ENCODE measurements at regions not wholly inside any gene's neighbourhood (a gene's known extent, or its start where the extent isn't known, plus 50 kb on each side); places are given as distances from the start of the nearest gene placed in this dataset.

GRCh38 chr22:44592126-44592823, 94.2 kb upstream of the RTL6 start:
- no peaks in the 10 kb centered on the region for H3K9me3 ChIP-seq (ENCODE audit: control insufficient read depth, low read depth, low read length)
- DNase-seq: no peak
- no peak overlapping the region for H3K4me3 ChIP-seq (ENCODE audit: low read length)
- no CpG with 5 or more reads among the region's 10 CpGs for WGBS (ENCODE audit: insufficient coverage, low lambda C conversion rate)
- peaks cover 33% of the 10 kb centered on the region for H3K27me3 ChIP-seq (ENCODE audit: control insufficient read depth, insufficient read depth, low read length)
- H3K36me3 ChIP-seq (ENCODE audit: control insufficient read depth, insufficient read depth, low read length): no peaks in the 10 kb centered on the region
- H3K4me1 ChIP-seq (ENCODE audit: control insufficient read depth, insufficient read depth, low read length): no peaks in the 10 kb centered on the region
- no peak overlapping the region for H3K27ac ChIP-seq (ENCODE audit: low read length)

GRCh38 chr22:44591146-44591790, 93.2 kb upstream of the RTL6 start:
- no peaks in the 10 kb centered on the region for H3K4me1 ChIP-seq (ENCODE audit: control insufficient read depth, insufficient read depth, low read length)
- H3K27me3 ChIP-seq (ENCODE audit: control insufficient read depth, insufficient read depth, low read length): peaks cover 35% of the 10 kb centered on the region
- H3K27ac ChIP-seq (ENCODE audit: low read length): no peak overlapping the region
- DNase-seq: no peak
- no peaks in the 10 kb centered on the region for H3K9me3 ChIP-seq (ENCODE audit: control insufficient read depth, low read depth, low read length)
- no CpG with 5 or more reads among the region's 19 CpGs for WGBS (ENCODE audit: insufficient coverage, low lambda C conversion rate)
- H3K36me3 ChIP-seq (ENCODE audit: control insufficient read depth, insufficient read depth, low read length): no peaks in the 10 kb centered on the region
- H3K4me3 ChIP-seq (ENCODE audit: low read length): no peak overlapping the region

- Histone ChIP-seq H3K36me3 (ENCODE audit: control insufficient read depth, insufficient read depth, low read length) (no peaks in the 10 kb centered on the region), H3K4me3 (ENCODE audit: low read length) (no peak overlapping the region), H3K9me3 (ENCODE audit: control insufficient read depth, low read depth, low read length) (no peaks in the 10 kb centered on the region), H3K27ac (ENCODE audit: low read length) (no peak overlapping the region), H3K27me3 (ENCODE audit: control insufficient read depth, insufficient read depth, low read length) (peaks cover 32% of the 10 kb centered on the region), H3K4me1 (ENCODE audit: control insufficient read depth, insufficient read depth, low read length) (no peaks in the 10 kb centered on the region)
- no CpG with 5 or more reads among the region's 13 CpGs for WGBS (ENCODE audit: insufficient coverage, low lambda C conversion rate)
- no peak for DNase-seq
These were observed 92.3 kb upstream of the RTL6 start for GRCh38 chr22:44590291-44590690.

- H3K27me3 ChIP-seq (ENCODE audit: control insufficient read depth, insufficient read depth, low read length): peaks cover 27% of the 10 kb centered on the region
- H3K9me3 ChIP-seq (ENCODE audit: control insufficient read depth, low read depth, low read length): no peaks in the 10 kb centered on the region
These were observed 91.8 kb upstream of the RTL6 start for GRCh38 chr22:44589831-44590230.

GRCh38 chr22:44588348-44588747, 90.3 kb upstream of the RTL6 start:
- Histone ChIP-seq H3K36me3 (ENCODE audit: control insufficient read depth, insufficient read depth, low read length) (no peaks in the 10 kb centered on the region), H3K27me3 (ENCODE audit: control insufficient read depth, insufficient read depth, low read length) (peaks cover 25% of the 10 kb centered on the region), H3K4me1 (ENCODE audit: control insufficient read depth, insufficient read depth, low read length) (no peaks in the 10 kb centered on the region), H3K27ac (ENCODE audit: low read length) (no peak overlapping the region), H3K9me3 (ENCODE audit: control insufficient read depth, low read depth, low read length) (no peaks in the 10 kb centered on the region), H3K4me3 (ENCODE audit: low read length) (no peak overlapping the region)
- 100% methylated on average over 2 of the region's 14 CpGs for WGBS (ENCODE audit: insufficient coverage, low lambda C conversion rate)
- DNase-seq: no peak

More at GRCh38 chr22:44589831-44590230, 91.8 kb upstream of the RTL6 start:
- WGBS (ENCODE audit: insufficient coverage, low lambda C conversion rate): no CpG with 5 or more reads among the region's 5 CpGs
- H3K36me3 ChIP-seq (ENCODE audit: control insufficient read depth, insufficient read depth, low read length): no peaks in the 10 kb centered on the region
- no peak overlapping the region for H3K4me3 ChIP-seq (ENCODE audit: low read length)
- no peak for DNase-seq
- no peak overlapping the region for H3K27ac ChIP-seq (ENCODE audit: low read length)
- H3K4me1 ChIP-seq (ENCODE audit: control insufficient read depth, insufficient read depth, low read length): no peaks in the 10 kb centered on the region

GRCh38 chr22:44587737-44588310, 89.8 kb upstream of the RTL6 start:
- peaks cover 25% of the 10 kb centered on the region for H3K27me3 ChIP-seq (ENCODE audit: control insufficient read depth, insufficient read depth, low read length)
- no peak overlapping the region for H3K27ac ChIP-seq (ENCODE audit: low read length)
- no peak overlapping the region for H3K4me3 ChIP-seq (ENCODE audit: low read length)
- H3K4me1 ChIP-seq (ENCODE audit: control insufficient read depth, insufficient read depth, low read length): no peaks in the 10 kb centered on the region
- 100% methylated on average over 2 of the region's 3 CpGs for WGBS (ENCODE audit: insufficient coverage, low lambda C conversion rate)
- no peak for DNase-seq
- no peaks in the 10 kb centered on the region for H3K36me3 ChIP-seq (ENCODE audit: control insufficient read depth, insufficient read depth, low read length)
- no peaks in the 10 kb centered on the region for H3K9me3 ChIP-seq (ENCODE audit: control insufficient read depth, low read depth, low read length)

GRCh38 chr22:44586999-44587736, 89.1 kb upstream of the RTL6 start:
- H3K27ac ChIP-seq (ENCODE audit: low read length): no peak overlapping the region
- H3K4me3 ChIP-seq (ENCODE audit: low read length): no peak overlapping the region
- H3K4me1 ChIP-seq (ENCODE audit: control insufficient read depth, insufficient read depth, low read length): no peaks in the 10 kb centered on the region
- DNase-seq: peak; percentile 28 to 50
- no peaks in the 10 kb centered on the region for H3K36me3 ChIP-seq (ENCODE audit: control insufficient read depth, insufficient read depth, low read length)
- H3K9me3 ChIP-seq (ENCODE audit: control insufficient read depth, low read depth, low read length): no peaks in the 10 kb centered on the region
- 49% methylated on average over 2 of the region's 24 CpGs for WGBS (ENCODE audit: insufficient coverage, low lambda C conversion rate)
- peaks cover 25% of the 10 kb centered on the region for H3K27me3 ChIP-seq (ENCODE audit: control insufficient read depth, insufficient read depth, low read length)

- WGBS (ENCODE audit: insufficient coverage, low lambda C conversion rate): no CpG with 5 or more reads among the region's 18 CpGs
- H3K27me3 ChIP-seq (ENCODE audit: control insufficient read depth, insufficient read depth, low read length): peaks cover 25% of the 10 kb centered on the region
- H3K4me3 ChIP-seq (ENCODE audit: low read length): no peak overlapping the region
- H3K4me1 ChIP-seq (ENCODE audit: control insufficient read depth, insufficient read depth, low read length): no peaks in the 10 kb centered on the region
- H3K36me3 ChIP-seq (ENCODE audit: control insufficient read depth, insufficient read depth, low read length): no peaks in the 10 kb centered on the region
- no peaks in the 10 kb centered on the region for H3K9me3 ChIP-seq (ENCODE audit: control insufficient read depth, low read depth, low read length)
- no peak overlapping the region for H3K27ac ChIP-seq (ENCODE audit: low read length)
- peak; percentile 16 to 59 for DNase-seq
These were observed 88.4 kb upstream of the RTL6 start for GRCh38 chr22:44586351-44586990.

GRCh38 chr22:44585559-44586350, 87.7 kb upstream of the RTL6 start:
- whole genome bisulfite sequencing (ENCODE audit: insufficient coverage, low lambda C conversion rate): no CpG with 5 or more reads among the region's 20 CpGs
- Histone ChIP-seq H3K27me3 (ENCODE audit: control insufficient read depth, insufficient read depth, low read length) (peaks cover 25% of the 10 kb centered on the region), H3K9me3 (ENCODE audit: control insufficient read depth, low read depth, low read length) (no peaks in the 10 kb centered on the region), H3K4me3 (ENCODE audit: low read length) (no peak overlapping the region), H3K27ac (ENCODE audit: low read length) (no peak overlapping the region), H3K4me1 (ENCODE audit: control insufficient read depth, insufficient read depth, low read length) (no peaks in the 10 kb centered on the region), H3K36me3 (ENCODE audit: control insufficient read depth, insufficient read depth, low read length) (no peaks in the 10 kb centered on the region)
- no peak for DNase-seq

Data from large intestine (tissue), 3 donors.